Neuronal stem cell (in vitro differentiated cells): ENCODE measurements at regions not wholly inside any gene's neighbourhood (a gene's known extent, or its start where the extent isn't known, plus 50 kb on each side); places are given as distances from the start of the nearest gene placed in this dataset.

Experiments
- DNase-seq: peaks from one replicate; pipeline ENCODE4 v3.0.0-alpha.2; 2013; ENCODE audit warnings: low spot score
- H2AFZ ChIP-seq: one replicate; pipeline ENCODE4 v1.6.1; 2013; ENCODE audit warnings: mild to moderate bottlenecking, low read length, inconsistent platforms
- H2AK5ac ChIP-seq: 2 replicates; pipeline ENCODE4 v1.6.1; 2013; ENCODE audit warnings: low read depth, mild to moderate bottlenecking, inconsistent platforms, low read length, moderate library complexity, mixed read lengths
- H2BK120ac ChIP-seq: 2 replicates; pipeline ENCODE4 v1.6.1; 2013; ENCODE audit warnings: low read depth, mild to moderate bottlenecking, inconsistent platforms, low read length, moderate library complexity, mixed read lengths
- H2BK12ac ChIP-seq: one replicate; pipeline ENCODE4 v1.6.1; 2013; ENCODE audit warnings: low read length, inconsistent platforms
- H2BK15ac ChIP-seq: 2 replicates; pipeline ENCODE4 v1.6.1; 2013; ENCODE audit warnings: mild to moderate bottlenecking, low read length, inconsistent platforms, mixed read lengths
- H2BK5ac ChIP-seq: one replicate; pipeline ENCODE4 v1.6.1; 2013; ENCODE audit warnings: inconsistent platforms, mild to moderate bottlenecking, low read length, moderate library complexity
- H3K14ac ChIP-seq: one replicate; pipeline ENCODE4 v1.6.1; 2013; ENCODE audit warnings: low read length, inconsistent platforms
- H3K18ac ChIP-seq: 2 replicates; pipeline ENCODE4 v1.6.1; 2013; ENCODE audit warnings: low read length, inconsistent platforms
- H3K23ac ChIP-seq: 2 replicates; pipeline ENCODE4 v1.6.1; 2013; ENCODE audit warnings: low read depth, mild to moderate bottlenecking, mixed read lengths, low read length, inconsistent platforms; ENCODE audit not compliant: poor library complexity
- H3K27ac ChIP-seq: replicated peaks from 3 replicates; pipeline ENCODE4 v1.5.1; 2013; ENCODE audit warnings: low read length, inconsistent platforms
- H3K27me3 ChIP-seq, 3 experiments: 2 replicates each; pipeline ENCODE4 v1.6.1; 2013; ENCODE audit warnings: low read length in 3 of 3, mild to moderate bottlenecking in 2 of 3, inconsistent platforms in 1 of 3, low read depth in 1 of 3, mixed read lengths in 1 of 3, moderate library complexity in 1 of 3; ENCODE audit not compliant: control insufficient read depth in 3 of 3, insufficient read depth in 3 of 3
- H3K36me3 ChIP-seq, 2 donors: replicated peaks in 1 of 2; 2 replicates each; pipeline ENCODE4 v1.6.1; 2013; ENCODE audit warnings: low read length in 2 of 2; ENCODE audit not compliant: control insufficient read depth in 2 of 2, insufficient read depth in 2 of 2
- H3K4ac ChIP-seq: 2 replicates; pipeline ENCODE4 v1.6.1; 2013; ENCODE audit warnings: inconsistent platforms, mild to moderate bottlenecking, low read length, moderate library complexity
- H3K4me1 ChIP-seq, 2 donors: 1 replicate in 1 of 2; 2 replicates in 1 of 2; pipeline ENCODE4 v1.6.1; 2013; ENCODE audit warnings: low read length in 2 of 2, low read depth in 1 of 2; ENCODE audit not compliant: control insufficient read depth in 2 of 2, insufficient read depth in 1 of 2
- H3K4me2 ChIP-seq: one replicate; pipeline ENCODE4 v1.6.1; 2013; ENCODE audit warnings: mild to moderate bottlenecking, low read length, inconsistent platforms; ENCODE audit not compliant: insufficient read depth, poor library complexity, severe bottlenecking
- H3K4me3 ChIP-seq, 2 donors: 2 replicates each; pipeline ENCODE4 v1.5.1; 2013; ENCODE audit warnings: low read length in 2 of 2, mild to moderate bottlenecking in 2 of 2, inconsistent platforms in 1 of 2, moderate library complexity in 1 of 2
- H3K79me1 ChIP-seq: one replicate; pipeline ENCODE4 v1.6.1; 2013; ENCODE audit warnings: low read depth, mild to moderate bottlenecking, inconsistent platforms, low read length, moderate library complexity
- H3K9ac ChIP-seq: one replicate; pipeline ENCODE4 v1.6.1; 2013; ENCODE audit warnings: mild to moderate bottlenecking, low read depth, low read length, inconsistent platforms; ENCODE audit not compliant: poor library complexity
- H3K9me3 ChIP-seq, 2 donors: replicated peaks in 1 of 2; 2 replicates each; pipeline versions ENCODE3 to v1.6.1; 2013; ENCODE audit warnings: low read length in 2 of 2, mild to moderate bottlenecking in 2 of 2, inconsistent platforms in 1 of 2, low read depth in 1 of 2, mixed read lengths in 1 of 2, moderate library complexity in 1 of 2; ENCODE audit not compliant: control insufficient read depth in 2 of 2, insufficient read depth in 1 of 2
- H4K8ac ChIP-seq: one replicate; pipeline ENCODE4 v1.6.1; 2013; ENCODE audit warnings: low read depth, mild to moderate bottlenecking, inconsistent platforms, low read length, moderate library complexity
- H4K91ac ChIP-seq: one replicate; pipeline ENCODE4 v1.6.1; 2013; ENCODE audit warnings: low read length, low read depth, mild to moderate bottlenecking, inconsistent platforms; ENCODE audit not compliant: poor library complexity
- WGBS, 2 donors: extraction: QIAGEN DNeasy Blood & Tissue Kit; methylation state at CpG; one replicate each; pipeline ENCODE4 v1.1.7; 2013; ENCODE audit warnings: missing lambda C conversion rate in 2 of 2, mixed read lengths in 1 of 2; ENCODE audit not compliant: insufficient read length in 2 of 2, insufficient replicate concordance in 1 of 2; ENCODE audit errors: extremely low coverage in 2 of 2; 5-methylcytosine and 5-hydroxymethylcytosine counted together

DNA sequence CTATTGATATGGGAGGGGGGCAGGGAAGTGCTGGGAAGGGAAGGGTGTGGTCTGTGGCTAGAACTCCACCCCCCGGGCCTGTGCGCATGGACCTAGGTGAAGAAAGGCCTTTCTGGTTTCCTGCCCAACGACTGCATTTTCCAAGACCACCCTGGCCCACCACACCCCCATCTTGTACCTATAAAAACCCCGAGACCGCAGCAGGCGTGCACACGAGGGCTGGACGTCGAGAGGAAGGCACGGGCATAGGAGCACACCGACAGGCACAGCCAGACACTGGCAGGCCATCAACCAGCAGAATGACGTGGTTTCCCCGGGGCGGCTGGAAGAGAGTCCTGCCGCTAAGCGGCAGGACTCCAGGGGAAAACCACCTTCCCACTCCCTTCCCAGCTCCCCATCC lies 981.1 kb downstream of the PCDH7 start:
- Histone ChIP-seq H2BK120ac (no peak overlapping the region), H2BK12ac (no peak overlapping the region), H2BK5ac (no peak overlapping the region), H3K27me3 (no peaks in the 10 kb centered on the region), H3K79me1 (no peaks in the 10 kb centered on the region), H3K23ac (peak overlapping the region; percentile 34), H4K8ac (no peak overlapping the region), H3K27ac (no peak overlapping the region), H2AFZ (no peak overlapping the region), H3K4ac (no peak overlapping the region), H2BK15ac (no peak overlapping the region), H4K91ac (no peak overlapping the region), H3K4me2 (no peak overlapping the region), H3K9me3 (peaks cover 2 to 3% of the 10 kb centered on the region in 2 donors), H3K4me3 (no peak overlapping the region), H3K36me3 (no peaks in the 10 kb centered on the region), H3K4me1 (no peaks in the 10 kb centered on the region), H2AK5ac (no peak overlapping the region), H3K9ac (no peak overlapping the region), H3K18ac (no peak overlapping the region), H3K14ac (no peak overlapping the region)
- WGBS, 2 donors: no CpG with 5 or more reads among the region's 16 CpGs
- DNase-seq: no peak

GRCh38 chr4:31702326-31702725 lies 982.2 kb downstream of the PCDH7 start:
- Histone ChIP-seq H2AK5ac (no peak overlapping the region), H4K91ac (no peak overlapping the region), H3K14ac (no peak overlapping the region), H3K23ac (no peak overlapping the region), H2BK5ac (no peak overlapping the region), H3K4me2 (no peak overlapping the region), H3K79me1 (no peaks in the 10 kb centered on the region), H3K36me3 (no peaks in the 10 kb centered on the region), H2AFZ (no peak overlapping the region), H3K27me3 (no peaks in the 10 kb centered on the region), H2BK120ac (no peak overlapping the region), H3K9ac (no peak overlapping the region), H3K9me3 (peaks cover 2 to 3% of the 10 kb centered on the region in 2 donors), H3K4me1 (no peaks in the 10 kb centered on the region), H2BK12ac (no peak overlapping the region), H3K4me3 (no peak overlapping the region), H3K27ac (no peak overlapping the region), H3K4ac (no peak overlapping the region), H4K8ac (no peak overlapping the region), H2BK15ac (no peak overlapping the region), H3K18ac (no peak overlapping the region)
- DNase-seq: no peak
- WGBS, 2 donors: no CpG with 5 or more reads among the region's 2 CpGs

DNA sequence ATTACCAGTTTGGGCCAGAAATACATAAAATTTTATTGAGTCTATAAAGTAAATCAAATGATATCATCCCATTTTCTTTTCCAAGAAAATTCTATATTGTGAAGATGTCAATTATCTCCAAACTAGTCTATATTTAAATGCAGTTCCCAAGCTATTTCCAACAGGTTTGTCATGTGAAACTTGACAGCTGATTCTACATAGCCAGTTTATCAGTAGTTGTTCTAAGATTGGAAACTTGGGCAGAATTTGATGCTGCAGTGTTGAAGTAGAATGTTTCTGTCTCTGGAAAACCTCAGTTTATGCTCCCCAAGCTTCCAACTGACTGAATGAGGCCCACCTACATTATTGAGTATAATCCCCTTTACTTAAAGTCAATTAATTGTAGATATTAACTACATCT lies 994.1 kb downstream of the PCDH7 start:
- H2BK5ac ChIP-seq: no peak overlapping the region
- DNase-seq: no peak
- no peak overlapping the region for H2AK5ac ChIP-seq
- no peak overlapping the region for H3K18ac ChIP-seq
- H3K4ac ChIP-seq: no peak overlapping the region
- no peak overlapping the region for H2BK15ac ChIP-seq
- no peak overlapping the region for H3K9ac ChIP-seq
- H2BK12ac ChIP-seq: no peak overlapping the region
- H3K79me1 ChIP-seq: no peaks in the 10 kb centered on the region
- H3K9me3 ChIP-seq: no peaks in the 10 kb centered on the region
- H2AFZ ChIP-seq: no peak overlapping the region
- H3K4me3 ChIP-seq: no peak overlapping the region
- no peak overlapping the region for H3K23ac ChIP-seq
- no peak overlapping the region for H2BK120ac ChIP-seq
- H3K4me1 ChIP-seq: no peaks in the 10 kb centered on the region
- no peaks in the 10 kb centered on the region for H3K27me3 ChIP-seq
- H3K36me3 ChIP-seq: no peaks in the 10 kb centered on the region
- no peak overlapping the region for H4K91ac ChIP-seq
- no peak overlapping the region for H4K8ac ChIP-seq
- no peak overlapping the region for H3K27ac ChIP-seq
- no peak overlapping the region for H3K4me2 ChIP-seq
- no peak overlapping the region for H3K14ac ChIP-seq

- H4K91ac ChIP-seq: no peak overlapping the region
- H3K36me3 ChIP-seq: no peaks in the 10 kb centered on the region
- H3K18ac ChIP-seq: no peak overlapping the region
- no peak overlapping the region for H3K9ac ChIP-seq
- no peaks in the 10 kb centered on the region for H3K4me1 ChIP-seq
- no peak overlapping the region for H3K4me2 ChIP-seq
- H2BK120ac ChIP-seq: no peak overlapping the region
- no peaks in the 10 kb centered on the region for H3K79me1 ChIP-seq
- H3K4ac ChIP-seq: no peak overlapping the region
- no peak overlapping the region for H3K23ac ChIP-seq
- H2AK5ac ChIP-seq: no peak overlapping the region
- no CpG with 5 or more reads among the region's 1 CpG for WGBS, 2 donors
- H3K27ac ChIP-seq: no peak overlapping the region
- no peak overlapping the region for H3K4me3 ChIP-seq
- no peaks in the 10 kb centered on the region for H3K27me3 ChIP-seq
- H2AFZ ChIP-seq: no peak overlapping the region
- no peak overlapping the region for H2BK15ac ChIP-seq
- no peak for DNase-seq
- H3K9me3 ChIP-seq: no peaks in the 10 kb centered on the region
- H2BK5ac ChIP-seq: no peak overlapping the region
- H3K14ac ChIP-seq: no peak overlapping the region
- no peak overlapping the region for H4K8ac ChIP-seq
- no peak overlapping the region for H2BK12ac ChIP-seq
These were observed 995.1 kb downstream of the PCDH7 start for GRCh38 chr4:31715302-31715701.
